IMR-90 (cell line): ENCODE measurements at regions not wholly inside any gene's neighbourhood (a gene's known extent, or its start where the extent isn't known, plus 50 kb on each side); places are given as distances from the start of the nearest gene placed in this dataset.

Experiments used
- ATAC-seq: fragments of 200-7000 bp; cut with Tn5 transposase; 2 replicates; pipeline ENCODE4 v1.9.1; 2020; ENCODE audit warnings: low read depth, mild to moderate bottlenecking, moderate library complexity
- BruUV-seq: library from RNA; stranded (reverse); fragments of 400-500 nt; replicated peaks from 2 replicates; lab custom pipeline; 2021; lab: Mats Ljungman, UMichigan
- CTCF ChIA-PET: fragments of 300-600 bp; formaldehyde crosslinking; extraction: SDS; loops from one replicate; lab custom pipeline; 2021; ENCODE audit warnings: antibody characterized with exemption; lab: Yijun Ruan, JAX
- POLR2A ChIA-PET: fragments of 300-600 bp; sonication (Branson Sonifier 250); formaldehyde crosslinking; loops from one replicate; lab custom pipeline; 2022; ENCODE audit warnings: antibody characterized with exemption; ENCODE audit not compliant: unreplicated experiment; lab: Charles Lee
- DNase-seq: peaks from one replicate; pipeline ENCODE4 v3.0.0; 2013
- H2AFZ ChIP-seq: replicated peaks from 2 replicates; pipeline ENCODE3; 2013; ENCODE audit warnings: low read length, mild to moderate bottlenecking; ENCODE audit not compliant: poor library complexity
- H2AK5ac ChIP-seq: 2 replicates; pipeline ENCODE4 v1.6.1; 2013; ENCODE audit warnings: low read depth, low read length, inconsistent platforms
- H2AK9ac ChIP-seq: replicated peaks from 2 replicates; pipeline ENCODE3; 2013; ENCODE audit warnings: mild to moderate bottlenecking, low read depth, low read length, moderate library complexity; ENCODE audit not compliant: poor library complexity
- H2BK120ac ChIP-seq: 2 replicates; pipeline ENCODE4 v1.6.1; 2013; ENCODE audit warnings: low read depth, low read length, inconsistent platforms
- H2BK15ac ChIP-seq: 3 replicates; pipeline ENCODE4 v1.6.1; 2013; ENCODE audit warnings: low read depth, low read length, inconsistent platforms
- H2BK20ac ChIP-seq: 2 replicates; pipeline ENCODE4 v1.6.1; 2013; ENCODE audit warnings: low read depth, mild to moderate bottlenecking, inconsistent platforms, low read length, moderate library complexity
- H2BK5ac ChIP-seq: 2 replicates; pipeline ENCODE4 v1.6.1; 2013; ENCODE audit warnings: mild to moderate bottlenecking, low read depth, low read length, inconsistent platforms; ENCODE audit not compliant: poor library complexity, severe bottlenecking
- H3K14ac ChIP-seq: replicated peaks from 2 replicates; pipeline ENCODE4 v1.6.1; 2013; ENCODE audit warnings: low read depth, low read length, inconsistent platforms
- H3K18ac ChIP-seq: 2 replicates; pipeline ENCODE4 v1.6.1; 2013; ENCODE audit warnings: low read depth, low read length, control low read depth
- H3K23ac ChIP-seq: 2 replicates; pipeline ENCODE4 v1.6.1; 2013; ENCODE audit warnings: low read depth, low read length, inconsistent platforms
- H3K27ac ChIP-seq: 2 replicates; pipeline ENCODE4 v1.5.1; 2013; ENCODE audit warnings: mild to moderate bottlenecking, control low read depth, low read length; ENCODE audit not compliant: insufficient read depth
- H3K27me3 ChIP-seq: 2 replicates; pipeline ENCODE4 v1.6.1; 2013; ENCODE audit warnings: low read length; ENCODE audit not compliant: control insufficient read depth, insufficient read depth
- H3K36me3 ChIP-seq: 2 replicates; pipeline ENCODE4 v1.6.1; 2013; ENCODE audit warnings: low read length, mixed read lengths; ENCODE audit not compliant: control insufficient read depth, insufficient read depth
- H3K4ac ChIP-seq: 2 replicates; pipeline ENCODE4 v1.6.1; 2013; ENCODE audit warnings: low read depth, low read length, inconsistent platforms
- H3K4me1 ChIP-seq: 2 replicates; pipeline ENCODE4 v1.6.1; 2013; ENCODE audit warnings: low read length, mixed read lengths; ENCODE audit not compliant: control insufficient read depth, insufficient read depth
- H3K4me2 ChIP-seq: 2 replicates; pipeline ENCODE4 v1.6.1; 2013; ENCODE audit warnings: low read depth, mild to moderate bottlenecking, control low read depth, low read length, moderate library complexity
- H3K4me3 ChIP-seq: 2 replicates; pipeline ENCODE4 v1.5.1; 2013; ENCODE audit warnings: low read depth, mild to moderate bottlenecking, control low read depth, low read length, moderate library complexity; ENCODE audit not compliant: insufficient read depth
- H3K56ac ChIP-seq: 2 replicates; pipeline ENCODE4 v1.6.1; 2013; ENCODE audit warnings: low read length, inconsistent platforms; ENCODE audit not compliant: insufficient read depth; ENCODE audit errors: extremely low read depth
- H3K79me1 ChIP-seq, 2 experiments: 2 replicates each; pipeline ENCODE4 v1.6.1; 2013; ENCODE audit warnings: low read length in 2 of 2, inconsistent platforms in 1 of 2, low read depth in 1 of 2
- H3K9ac ChIP-seq: 2 replicates; pipeline ENCODE4 v1.6.1; 2013; ENCODE audit warnings: low read depth, low read length, control low read depth
- H3K9me1 ChIP-seq: 2 replicates; pipeline ENCODE4 v1.6.1; 2013; ENCODE audit warnings: low read length, inconsistent platforms; ENCODE audit not compliant: insufficient read depth
- H3K9me3 ChIP-seq: 2 replicates; pipeline ENCODE4 v1.6.1; 2013; ENCODE audit warnings: low read length; ENCODE audit not compliant: control insufficient read depth, insufficient read depth
- H4K20me1 ChIP-seq: 2 replicates; pipeline ENCODE4 v1.6.1; 2013; ENCODE audit warnings: low read length, inconsistent platforms; ENCODE audit not compliant: insufficient read depth
- H4K5ac ChIP-seq: 2 replicates; pipeline ENCODE4 v1.6.1; 2013; ENCODE audit warnings: mild to moderate bottlenecking, low read depth, low read length, control low read depth
- H4K8ac ChIP-seq, 2 experiments: 2 replicates each; pipeline ENCODE4 v1.6.1; 2013; ENCODE audit warnings: low read depth in 2 of 2, low read length in 2 of 2, control low read depth in 1 of 2, inconsistent platforms in 1 of 2
- H4K91ac ChIP-seq: 2 replicates; pipeline ENCODE4 v1.6.1; 2013; ENCODE audit warnings: low read depth, low read length, inconsistent platforms; ENCODE audit not compliant: insufficient read depth
- BHLHE40 ChIP-seq: fragments of 150-350 bp; IDR thresholded peaks from 2 replicates; pipeline ENCODE4 v1.6.1; 2016; ENCODE audit warnings: mild to moderate bottlenecking, low read depth, low read length
- CEBPB ChIP-seq: IDR thresholded peaks from 2 replicates; pipeline ENCODE4 v1.6.1; 2012; ENCODE audit warnings: low read depth, low read length, improper control_type of control experiment
- CHD1 ChIP-seq: IDR thresholded peaks from 2 replicates; pipeline ENCODE4 v1.6.1; 2012; ENCODE audit warnings: low read depth, low read length, improper control_type of control experiment
- FOS ChIP-seq: fragments of 150-350 bp; IDR thresholded peaks from 2 replicates; pipeline ENCODE4 v1.6.1; 2016; ENCODE audit warnings: low read depth, low read length
- MAFK ChIP-seq: IDR thresholded peaks from 2 replicates; pipeline ENCODE4 v1.6.1; 2012; ENCODE audit warnings: low read depth, low read length, improper control_type of control experiment
- MAZ ChIP-seq: IDR thresholded peaks from 2 replicates; pipeline ENCODE4 v1.6.1; 2012; ENCODE audit warnings: low read depth, mild to moderate bottlenecking, low read length, improper control_type of control experiment, moderate library complexity, borderline replicate concordance
- MXI1 ChIP-seq: IDR thresholded peaks from 2 replicates; pipeline ENCODE4 v1.6.1; 2012; ENCODE audit warnings: low read depth, mild to moderate bottlenecking, low read length, moderate library complexity, borderline replicate concordance
- NFE2L2 ChIP-seq: fragments of 150-350 bp; IDR thresholded peaks from 2 replicates; pipeline ENCODE4 v1.6.1; 2016; ENCODE audit warnings: low read depth, mild to moderate bottlenecking, low read length
- POLR2A ChIP-seq: IDR thresholded peaks from 2 replicates; pipeline ENCODE4 v1.6.1; 2012; ENCODE audit warnings: mild to moderate bottlenecking, low read depth, low read length
- RAD21 ChIP-seq: IDR thresholded peaks from 2 replicates; pipeline ENCODE4 v1.6.1; 2012; ENCODE audit warnings: low read length, improper control_type of control experiment
- RCOR1 ChIP-seq: IDR thresholded peaks from 2 replicates; pipeline ENCODE4 v1.6.1; 2012; ENCODE audit warnings: mild to moderate bottlenecking, low read length, improper control_type of control experiment; ENCODE audit not compliant: insufficient replicate concordance
- RFX5 ChIP-seq: IDR thresholded peaks from 2 replicates; pipeline ENCODE4 v1.8.0; 2012; ENCODE audit warnings: low read depth, mild to moderate bottlenecking, low read length, moderate library complexity
- SMC3 ChIP-seq: fragments of 150-350 bp; IDR thresholded peaks from 2 replicates; pipeline ENCODE4 v1.6.1; 2016; ENCODE audit warnings: low read depth, mild to moderate bottlenecking, antibody characterized with exemption, low read length, moderate library complexity
- WGBS, 2 experiments: methylation state at CpG; one replicate each; pipeline versions ENCODE4 v1.1.5 to v1.1.7; 2013; ENCODE audit warnings: missing lambda C conversion rate in 2 of 2; ENCODE audit not compliant: insufficient read length in 1 of 2; ENCODE audit errors: extremely low coverage in 2 of 2; 5-methylcytosine and 5-hydroxymethylcytosine counted together
- dilution Hi-C: fragments of 300-500 bp; cut with HindIII; formaldehyde crosslinking; loops from one replicate; pipeline ENCODE4 v1.14.3; 2018; ENCODE audit warnings: low sequenced_read_pairs; ENCODE audit not compliant: unreplicated experiment
- in situ Hi-C: fragments of 300-500 bp; cut with MboI; formaldehyde crosslinking; loops from 3 replicates; pipeline ENCODE4 v1.14.3; 2019; ENCODE audit warnings: low sequenced_read_pairs, inconsistent platforms, mixed read lengths
- intact Hi-C: fragments of 100-400 bp; cut with micrococcal nuclease; formaldehyde crosslinking; loops from 2 replicates; pipeline ENCODE4 v1.10.0; 2022
- TF ChIP-seq, protein P1 (sequence below): fragments of 150-350 bp; IDR thresholded peaks from 2 replicates; pipeline ENCODE4 v1.6.1; 2017; ENCODE audit warnings: mild to moderate bottlenecking, antibody characterized with exemption, low read length, low read depth
- TF ChIP-seq, protein P2 (sequence below): conservative IDR thresholded peaks from 2 replicates; pipeline ENCODE4 v1.5.1; 2012; ENCODE audit warnings: mild to moderate bottlenecking, low read depth, low read length, improper control_type of control experiment
- TF ChIP-seq, protein P3 (sequence below): fragments of 150-350 bp; IDR thresholded peaks from 2 replicates; pipeline ENCODE4 v1.6.1; 2016; ENCODE audit warnings: low read depth, mild to moderate bottlenecking, low read length, moderate library complexity, borderline replicate concordance

DNA sequence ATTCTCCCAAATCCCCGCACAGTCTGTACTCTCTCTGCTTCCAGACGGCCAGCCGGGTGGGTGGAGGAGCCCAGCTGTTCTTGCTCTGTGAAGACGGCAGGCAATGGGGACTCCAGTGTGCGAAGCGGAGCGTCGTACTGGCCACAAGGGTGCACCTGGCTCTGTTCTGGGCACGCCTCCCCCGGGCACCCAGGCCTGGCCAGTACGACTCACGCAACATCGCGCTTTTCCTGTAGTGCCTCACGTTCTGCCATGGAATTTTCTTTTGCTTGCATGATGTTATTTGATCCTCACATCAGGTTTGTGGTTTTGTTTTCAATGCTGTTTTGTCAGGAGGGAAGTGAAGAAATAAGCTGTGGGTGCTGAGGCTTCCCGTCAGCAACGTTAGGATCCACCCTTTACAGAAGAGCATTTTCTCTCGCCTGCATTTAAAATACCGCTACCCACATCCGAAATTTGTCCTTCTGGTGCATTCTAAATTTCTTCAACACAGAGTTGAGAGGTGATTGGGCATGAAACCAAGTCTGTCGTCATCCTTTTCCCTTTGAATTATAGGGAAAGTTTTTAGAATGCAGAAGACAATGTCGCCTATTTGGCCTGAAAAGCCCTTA is 311.7 kb downstream of the TRIM36 start:
- Histone ChIP-seq H3K9ac (no peak overlapping the region), H3K4me1 (no peaks in the 10 kb centered on the region), H3K4ac (no peak overlapping the region), H2AK9ac (no peak overlapping the region), H3K4me2 (no peak overlapping the region), H3K27me3 (no peaks in the 10 kb centered on the region), H3K23ac (no peak overlapping the region), H2BK20ac (no peak overlapping the region), H2BK120ac (no peak overlapping the region), H3K4me3 (no peak overlapping the region), H2BK5ac (no peak overlapping the region), H4K91ac (no peak overlapping the region), H3K36me3 (no peaks in the 10 kb centered on the region), H4K5ac (no peak overlapping the region), H4K8ac (no peak overlapping the region), H3K79me1 (no peaks in the 10 kb centered on the region), H2AK5ac (no peak overlapping the region), H3K14ac (no peak overlapping the region), H3K56ac (no peak overlapping the region), H2BK15ac (no peak overlapping the region), H3K9me3 (peaks cover 9% of the 10 kb centered on the region), H3K9me1 (no peaks in the 10 kb centered on the region), H3K18ac (no peak overlapping the region), H3K27ac (no peak overlapping the region), H2AFZ (no peak overlapping the region), H4K20me1 (no peaks in the 10 kb centered on the region)
- DNase-seq (no peak), ATAC-seq (no peak)
- TF ChIP-seq SMC3 (no peak), RCOR1 (no peak), CHD1 (no peak), MAZ (no peak), POLR2A (no peak), BHLHE40 (no peak), MAFK (no peak), CEBPB (no peak), RFX5 (no peak), NFE2L2 (no peak), FOS (no peak), MXI1 (no peak), RAD21 (no peak)
- TF ChIP-seq, protein P1, sequence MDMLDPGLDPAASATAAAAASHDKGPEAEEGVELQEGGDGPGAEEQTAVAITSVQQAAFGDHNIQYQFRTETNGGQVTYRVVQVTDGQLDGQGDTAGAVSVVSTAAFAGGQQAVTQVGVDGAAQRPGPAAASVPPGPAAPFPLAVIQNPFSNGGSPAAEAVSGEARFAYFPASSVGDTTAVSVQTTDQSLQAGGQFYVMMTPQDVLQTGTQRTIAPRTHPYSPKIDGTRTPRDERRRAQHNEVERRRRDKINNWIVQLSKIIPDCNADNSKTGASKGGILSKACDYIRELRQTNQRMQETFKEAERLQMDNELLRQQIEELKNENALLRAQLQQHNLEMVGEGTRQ: no peak
- TF ChIP-seq, protein P2, sequence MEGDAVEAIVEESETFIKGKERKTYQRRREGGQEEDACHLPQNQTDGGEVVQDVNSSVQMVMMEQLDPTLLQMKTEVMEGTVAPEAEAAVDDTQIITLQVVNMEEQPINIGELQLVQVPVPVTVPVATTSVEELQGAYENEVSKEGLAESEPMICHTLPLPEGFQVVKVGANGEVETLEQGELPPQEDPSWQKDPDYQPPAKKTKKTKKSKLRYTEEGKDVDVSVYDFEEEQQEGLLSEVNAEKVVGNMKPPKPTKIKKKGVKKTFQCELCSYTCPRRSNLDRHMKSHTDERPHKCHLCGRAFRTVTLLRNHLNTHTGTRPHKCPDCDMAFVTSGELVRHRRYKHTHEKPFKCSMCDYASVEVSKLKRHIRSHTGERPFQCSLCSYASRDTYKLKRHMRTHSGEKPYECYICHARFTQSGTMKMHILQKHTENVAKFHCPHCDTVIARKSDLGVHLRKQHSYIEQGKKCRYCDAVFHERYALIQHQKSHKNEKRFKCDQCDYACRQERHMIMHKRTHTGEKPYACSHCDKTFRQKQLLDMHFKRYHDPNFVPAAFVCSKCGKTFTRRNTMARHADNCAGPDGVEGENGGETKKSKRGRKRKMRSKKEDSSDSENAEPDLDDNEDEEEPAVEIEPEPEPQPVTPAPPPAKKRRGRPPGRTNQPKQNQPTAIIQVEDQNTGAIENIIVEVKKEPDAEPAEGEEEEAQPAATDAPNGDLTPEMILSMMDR: no peak
- TF ChIP-seq, protein P3, sequence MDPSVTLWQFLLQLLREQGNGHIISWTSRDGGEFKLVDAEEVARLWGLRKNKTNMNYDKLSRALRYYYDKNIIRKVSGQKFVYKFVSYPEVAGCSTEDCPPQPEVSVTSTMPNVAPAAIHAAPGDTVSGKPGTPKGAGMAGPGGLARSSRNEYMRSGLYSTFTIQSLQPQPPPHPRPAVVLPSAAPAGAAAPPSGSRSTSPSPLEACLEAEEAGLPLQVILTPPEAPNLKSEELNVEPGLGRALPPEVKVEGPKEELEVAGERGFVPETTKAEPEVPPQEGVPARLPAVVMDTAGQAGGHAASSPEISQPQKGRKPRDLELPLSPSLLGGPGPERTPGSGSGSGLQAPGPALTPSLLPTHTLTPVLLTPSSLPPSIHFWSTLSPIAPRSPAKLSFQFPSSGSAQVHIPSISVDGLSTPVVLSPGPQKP: no peak
- ChIA-PET CTCF (no interaction called here), POLR2A (no interaction called here)
- intact Hi-C loops (no loop called here), dilution Hi-C loops (no loop called here), in situ Hi-C loops (no loop called here)
- BruUV-seq: no TSS peak
- WGBS, 2 experiments: 47% methylated on average over 6 of the region's 22 CpGs; no CpG with 5 or more reads in 1 of the 2 experiments
